ENCODE measurements at regions not wholly inside any gene's neighbourhood (a gene's known extent, or its start where the extent isn't known, plus 50 kb on each side); places are given as distances from the start of the nearest gene placed in this dataset.

DNA sequence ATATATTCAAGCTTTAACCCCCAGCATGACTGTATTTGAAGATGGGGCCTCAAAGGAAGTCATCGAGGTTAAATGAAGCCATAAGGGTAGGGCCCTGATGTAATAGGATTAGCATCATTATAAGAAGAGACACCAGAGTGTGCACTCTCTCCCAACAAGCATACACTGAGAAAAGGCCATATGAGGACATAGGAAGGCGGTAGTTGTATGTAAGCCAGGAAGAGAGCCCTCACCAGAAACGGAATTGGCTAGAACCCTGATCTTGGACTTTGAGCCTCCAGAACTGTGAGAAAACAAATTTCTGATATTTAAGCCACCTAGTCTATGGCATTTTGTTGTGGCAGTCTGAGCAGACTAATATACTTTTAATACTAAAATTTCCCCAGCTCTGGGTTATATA is 150.1 kb upstream of the STXBP5 start:
- TF ChIP-seq CTCF (conservative IDR thresholded peaks at IDR 0.05 in 1 of 2, IDR thresholded peaks at IDR 0.05 in 1 of 2; ENCODE audit: low read depth in 1 of 2, low read length in 2 of 2) (no peak), EZH2 (IDR thresholded peaks at IDR 0.05; ENCODE audit: low read length, missing control alignments) (no peak)
